Limb (tissue), 2 donors: ENCODE measurements at regions not wholly inside any gene's neighbourhood (a gene's known extent, or its start where the extent isn't known, plus 50 kb on each side); places are given as distances from the start of the nearest gene placed in this dataset.
"Not testable (repeated sequence)": the region's sequence is repeated elsewhere in the genome, so short reads cannot be mapped to it uniquely, and the experiment has no call there.

ENCODE experiments used
- DNase-seq, 2 donors: peaks; one replicate each; pipeline ENCODE4 v3.0.0-alpha.2; 2016; ENCODE audit errors: extremely low spot score in 2 of 2

DNA sequence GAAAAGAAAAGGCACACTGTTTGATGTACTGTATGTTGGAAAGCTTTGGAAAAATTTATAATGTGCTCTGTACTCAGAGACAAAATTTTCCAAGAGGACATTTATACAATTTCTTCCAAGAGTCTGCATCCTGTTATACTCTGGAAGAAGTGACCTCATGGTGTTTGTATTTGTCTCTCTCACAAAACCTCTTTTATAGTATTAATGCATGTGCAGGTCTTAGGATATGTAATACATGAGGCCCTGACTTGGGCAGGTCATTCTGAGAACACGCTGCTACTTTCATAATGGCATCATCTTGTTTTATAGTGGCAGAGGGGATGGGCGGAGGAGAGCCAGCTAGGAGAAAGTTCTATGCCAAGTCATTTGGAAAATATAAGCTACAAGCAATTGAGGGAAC, 72.0 kb upstream of the P3H2 start:
- peak in 1 of 2 donors; percentile 84 for DNase-seq

DNA sequence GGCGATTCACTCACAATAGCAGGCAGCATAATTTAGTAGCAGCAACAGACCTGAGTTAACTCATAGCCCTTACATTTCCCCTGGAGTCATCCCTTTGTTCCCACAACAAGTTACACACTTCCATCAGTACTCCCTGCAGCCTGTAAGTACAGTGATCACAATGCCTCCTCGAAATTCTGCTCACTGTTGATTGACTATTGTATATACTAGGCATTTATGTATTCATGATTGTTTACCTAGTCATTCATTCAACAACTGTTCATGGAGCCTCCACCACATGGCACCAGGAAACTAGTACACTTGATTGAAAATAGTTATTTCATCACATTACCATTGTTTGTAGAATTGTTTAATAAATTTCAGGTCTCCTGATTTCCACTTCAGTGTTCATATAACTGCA, 71.4 kb upstream of the P3H2 start:
- no peak for DNase-seq

DNA sequence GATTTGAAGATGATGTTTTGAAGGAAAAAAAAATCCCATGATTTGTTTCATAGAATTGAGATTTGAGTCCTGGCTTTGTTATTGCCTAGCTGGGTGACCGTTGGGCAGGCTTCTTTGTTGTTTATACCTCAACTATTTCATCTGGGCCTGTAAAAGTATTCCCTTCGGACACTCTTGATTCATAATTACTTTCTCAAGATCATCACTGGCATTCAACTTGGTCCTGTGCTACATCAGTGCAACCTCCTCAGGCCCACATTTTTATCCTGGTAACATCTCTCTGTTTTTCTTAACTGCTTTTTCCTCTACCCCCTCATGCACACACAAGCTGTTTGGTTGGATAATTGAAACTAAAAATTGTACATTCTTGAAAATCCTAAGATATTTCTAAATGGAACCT, 67.5 kb upstream of the P3H2 start:
- no peak for DNase-seq

DNA sequence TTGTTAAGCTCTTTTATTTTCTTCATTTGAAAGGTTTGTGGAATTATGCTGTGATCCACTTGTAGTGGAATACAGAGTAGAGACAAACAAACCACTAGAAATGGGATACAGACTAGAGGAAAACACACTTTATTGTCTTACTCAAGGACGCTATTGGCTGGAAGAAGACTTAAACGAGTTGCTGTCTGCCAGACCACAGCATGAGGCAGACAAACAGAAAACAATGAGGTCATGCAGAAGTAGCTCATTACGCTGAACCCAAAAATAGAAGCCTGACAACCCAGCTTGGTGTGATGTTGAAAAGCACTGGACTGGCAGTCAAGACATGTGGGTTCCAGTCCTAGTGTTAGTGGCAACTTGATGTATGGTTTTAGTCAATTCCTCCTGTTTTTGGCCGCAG, 62.4 kb upstream of the P3H2 start:
- peak in 1 of 2 donors; percentile 41 for DNase-seq

DNA sequence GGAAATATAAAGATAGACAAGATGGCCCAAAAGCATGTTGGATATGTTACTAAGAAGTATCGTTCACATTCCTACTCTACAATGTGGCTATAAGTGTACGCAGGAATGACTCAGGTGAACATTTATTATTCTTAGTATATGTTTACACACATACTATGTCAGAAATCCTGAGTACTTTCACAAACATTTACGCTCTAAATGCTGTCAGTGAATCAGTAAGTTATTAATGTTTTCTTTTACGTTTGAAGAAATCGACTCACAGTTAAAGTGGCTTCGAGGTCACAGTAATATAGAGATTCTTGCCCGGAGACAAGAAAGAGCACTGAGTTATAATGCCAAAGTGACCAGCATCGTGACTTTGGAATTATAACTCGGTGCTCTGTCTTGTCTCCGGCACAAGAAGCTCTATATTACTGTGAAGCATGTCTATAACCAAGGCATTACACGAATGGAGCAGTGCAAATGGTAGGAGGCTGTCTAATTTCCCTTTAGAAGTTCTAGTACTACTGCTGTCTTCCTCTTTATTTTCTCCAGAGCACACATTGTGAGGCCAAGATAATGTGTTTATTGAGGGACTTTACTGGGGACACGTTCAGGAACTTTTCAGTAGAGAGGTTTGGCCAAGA, 61.8 kb upstream of the P3H2 start:
- DNase-seq, result no peak

DNA sequence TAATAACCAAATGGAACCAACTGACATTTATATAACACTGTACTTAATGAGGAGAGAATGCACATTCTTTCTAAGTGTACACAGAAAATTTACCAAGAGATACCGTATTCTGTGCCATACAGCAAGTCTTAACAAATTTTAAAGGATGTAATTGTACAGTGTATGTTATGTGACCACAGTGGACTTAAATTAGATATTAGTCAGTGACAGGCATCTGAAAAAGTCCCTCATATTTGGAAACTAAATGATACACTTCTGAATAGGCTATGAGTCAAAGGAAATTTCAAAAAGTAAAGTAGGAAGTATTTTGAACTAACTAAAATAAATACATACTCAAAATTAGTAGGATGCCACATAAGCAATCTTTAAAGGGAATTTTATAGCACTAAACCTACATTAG, 59.6 kb upstream of the P3H2 start:
- no peak for DNase-seq

- no peak for DNase-seq
Observed at GRCh38 chr3:190178779-190179178, 58.1 kb upstream of the P3H2 start.

DNA sequence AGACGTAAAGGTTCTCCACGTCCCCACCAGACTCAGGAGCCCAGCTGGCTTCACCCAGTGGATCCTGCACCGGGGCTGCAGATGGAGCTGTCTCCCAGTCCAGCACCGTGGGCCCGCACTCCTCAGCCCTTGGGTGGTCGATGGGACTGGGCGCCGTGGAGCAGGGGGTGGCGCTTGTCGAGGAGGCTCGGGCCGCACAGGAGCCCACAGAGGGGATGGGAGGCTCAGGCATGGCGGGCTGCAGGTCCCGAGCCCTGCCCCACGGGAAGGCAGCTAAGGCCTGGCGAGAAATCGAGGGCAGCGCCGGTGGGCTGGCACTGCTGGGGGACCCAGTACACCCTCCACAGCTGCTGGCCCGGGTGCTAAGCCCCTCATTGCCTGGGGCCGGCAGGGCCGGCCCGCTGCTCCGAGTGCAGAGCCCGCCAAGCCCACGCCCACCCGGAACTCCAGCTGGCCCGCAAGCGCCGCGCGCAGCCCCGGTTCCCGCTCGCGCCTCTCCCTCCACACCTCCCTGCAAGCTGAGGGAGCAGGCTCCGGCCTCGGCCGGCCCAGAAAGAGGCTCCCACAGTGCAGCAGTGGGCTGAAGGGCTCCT, 56.3 kb upstream of the P3H2 start:
- not testable (repeated sequence) for DNase-seq

DNA sequence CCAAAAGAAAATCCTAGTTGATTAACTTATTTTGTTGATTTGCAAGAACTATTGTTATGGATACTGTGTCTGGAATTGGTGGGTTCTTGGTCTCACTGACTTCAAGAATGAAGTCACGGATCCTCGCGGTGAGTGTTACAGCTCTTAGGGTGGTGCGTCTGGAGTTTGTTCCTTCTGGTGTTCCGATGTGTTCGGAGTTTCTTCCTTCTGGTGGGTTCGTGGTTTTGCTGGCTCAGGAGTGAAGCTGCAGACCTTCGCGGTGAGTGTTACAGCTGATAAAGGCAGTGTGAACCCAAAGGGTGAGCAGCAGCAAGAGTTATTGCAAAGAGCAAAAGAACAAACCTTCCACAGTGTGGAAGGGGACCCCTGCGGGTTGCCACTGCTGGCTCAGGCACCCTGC, 55.4 kb upstream of the P3H2 start:
- DNase-seq, result not testable (repeated sequence)

- DNase-seq, result no peak
Observed at GRCh38 chr3:190175490-190175889, 54.8 kb upstream of the P3H2 start.

DNA sequence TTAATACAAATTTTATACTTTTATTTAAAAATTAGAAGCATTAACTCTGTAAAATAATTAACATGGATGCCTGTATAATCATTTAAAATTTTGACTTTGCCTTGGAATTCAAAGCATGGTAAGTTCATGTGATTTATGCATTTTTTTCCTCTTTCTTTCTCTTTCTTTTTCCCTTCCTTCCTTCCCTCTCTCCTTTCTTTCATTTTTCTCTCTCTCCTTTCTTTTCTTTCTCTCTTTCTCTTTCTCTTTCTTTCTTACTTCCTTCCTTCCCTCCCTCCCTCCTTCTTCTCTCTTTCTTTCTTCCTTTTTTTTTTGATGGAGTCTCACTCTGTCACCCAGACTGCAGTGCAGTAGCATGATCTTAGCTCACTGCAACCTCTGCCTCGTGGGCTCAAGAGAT, 53.8 kb upstream of the P3H2 start:
- no peak for DNase-seq

DNA sequence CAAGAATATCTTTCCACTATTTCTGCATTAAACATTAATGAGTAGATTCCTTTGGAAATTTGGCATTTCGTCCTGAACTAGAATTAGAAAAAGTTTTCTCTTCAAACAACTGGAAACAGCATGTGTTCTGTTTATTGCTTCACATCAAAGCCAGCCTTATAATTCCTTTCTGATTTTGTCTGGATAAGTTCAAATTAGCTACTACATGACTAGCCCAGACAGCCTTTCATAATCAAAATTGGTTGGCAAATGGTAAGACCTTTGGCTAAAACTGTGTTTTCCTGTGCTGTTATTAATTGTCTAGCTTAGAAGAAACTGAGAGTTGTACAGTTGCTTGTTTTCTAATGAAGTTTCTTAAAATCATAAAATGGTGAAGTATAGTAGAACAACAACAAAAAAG, 52.7 kb upstream of the P3H2 start:
- DNase-seq, result no peak

GRCh38 chr3:190172751-190173150, 52.1 kb upstream of the P3H2 start:
- DNase-seq, result no peak
